PC-3 (cell line): ENCODE measurements at regions not wholly inside any gene's neighbourhood (a gene's known extent, or its start where the extent isn't known, plus 50 kb on each side); places are given as distances from the start of the nearest gene placed in this dataset.
A peak's percentile ranks its signal among the peaks of the same experiment; 100 is the strongest.

Experiments used
- EZH2phosphoT487 ChIP-seq: fragments of 300-600 bp; sonication (generic); IDR thresholded peaks from 2 replicates; pipeline ENCODE4 v1.6.1; 2018; ENCODE audit warnings: mild to moderate bottlenecking, antibody characterized with exemption, low read length, borderline replicate concordance
- TF ChIP-seq, protein P1 (sequence below): fragments of 300-600 bp; sonication (generic); conservative IDR thresholded peaks from 2 replicates; pipeline ENCODE4 v1.5.1; 2017; ENCODE audit warnings: antibody characterized with exemption, low read depth, mild to moderate bottlenecking, low read length

DNA sequence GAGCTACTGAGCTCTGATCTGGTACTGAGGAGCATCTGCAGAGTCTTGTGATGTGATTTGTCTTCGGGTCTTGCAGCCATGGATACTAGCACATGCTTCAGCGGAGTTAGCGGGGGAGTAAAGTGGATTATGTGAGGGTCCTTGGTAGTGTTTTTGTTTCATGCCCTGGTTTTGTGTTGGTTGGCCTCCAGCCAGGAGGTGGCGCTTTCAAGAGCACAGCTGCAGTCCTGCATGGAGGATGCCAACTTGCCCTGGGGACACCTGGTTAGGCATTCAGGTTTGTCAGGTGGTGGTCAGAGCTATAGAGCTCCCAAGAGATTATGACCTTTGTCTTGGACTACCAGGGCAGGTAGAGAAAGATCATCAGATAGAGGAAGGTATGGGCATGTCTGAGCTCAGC is 185.8 kb upstream of the CDH6 start:
- TF ChIP-seq, protein P1, sequence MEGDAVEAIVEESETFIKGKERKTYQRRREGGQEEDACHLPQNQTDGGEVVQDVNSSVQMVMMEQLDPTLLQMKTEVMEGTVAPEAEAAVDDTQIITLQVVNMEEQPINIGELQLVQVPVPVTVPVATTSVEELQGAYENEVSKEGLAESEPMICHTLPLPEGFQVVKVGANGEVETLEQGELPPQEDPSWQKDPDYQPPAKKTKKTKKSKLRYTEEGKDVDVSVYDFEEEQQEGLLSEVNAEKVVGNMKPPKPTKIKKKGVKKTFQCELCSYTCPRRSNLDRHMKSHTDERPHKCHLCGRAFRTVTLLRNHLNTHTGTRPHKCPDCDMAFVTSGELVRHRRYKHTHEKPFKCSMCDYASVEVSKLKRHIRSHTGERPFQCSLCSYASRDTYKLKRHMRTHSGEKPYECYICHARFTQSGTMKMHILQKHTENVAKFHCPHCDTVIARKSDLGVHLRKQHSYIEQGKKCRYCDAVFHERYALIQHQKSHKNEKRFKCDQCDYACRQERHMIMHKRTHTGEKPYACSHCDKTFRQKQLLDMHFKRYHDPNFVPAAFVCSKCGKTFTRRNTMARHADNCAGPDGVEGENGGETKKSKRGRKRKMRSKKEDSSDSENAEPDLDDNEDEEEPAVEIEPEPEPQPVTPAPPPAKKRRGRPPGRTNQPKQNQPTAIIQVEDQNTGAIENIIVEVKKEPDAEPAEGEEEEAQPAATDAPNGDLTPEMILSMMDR = peak; percentile 24; the same call in 1 of the 2 replicates
- no peak for TF ChIP-seq EZH2phosphoT487
